ENCODE measurements at regions not wholly inside any gene's neighbourhood (a gene's known extent, or its start where the extent isn't known, plus 50 kb on each side); places are given as distances from the start of the nearest gene placed in this dataset.
"Not testable (repeated sequence)": the region's sequence is repeated elsewhere in the genome, so short reads cannot be mapped to it uniquely, and the experiment has no call there.

DNA sequence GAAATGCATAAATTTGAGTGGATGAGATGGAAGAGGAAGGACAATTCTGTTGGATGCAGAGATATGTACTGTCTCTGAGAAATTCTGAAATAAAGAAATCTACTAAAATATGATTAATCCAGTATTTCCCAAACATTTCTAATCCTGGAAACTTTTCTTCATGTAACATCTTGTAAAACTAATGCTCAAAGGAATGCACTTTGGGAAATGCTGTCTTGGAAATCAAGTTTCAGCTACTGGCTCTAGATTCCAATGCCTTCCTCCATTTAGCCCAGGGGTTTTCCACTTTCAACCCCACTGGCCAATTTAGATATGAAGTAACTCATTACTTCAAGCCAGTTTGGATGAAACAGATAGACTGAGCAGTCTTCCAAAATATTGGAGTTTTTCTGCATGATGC is 355.1 kb downstream of the TXNL1 start:
- Histone ChIP-seq H3K4me1 (no peaks in the 10 kb centered on the region), H3K4me3 (no peak overlapping the region), H3K9me3 (no peaks in the 10 kb centered on the region), H3K27ac (no peak overlapping the region), H3K36me3 (no peaks in the 10 kb centered on the region), H3K27me3 (no peaks in the 10 kb centered on the region)
- TF ChIP-seq CTCF (IDR thresholded peaks at IDR 0.05): no peak
- DNase-seq (no peak), ATAC-seq (no peak)
- intact Hi-C loops (cut with DNase I): no loop called here

GRCh38 chr18:56282234-56283104 is 355.9 kb downstream of the TXNL1 start:
- ATAC-seq: no peak
- intact Hi-C loops (cut with DNase I): no loop called here
- no peak for DNase-seq
- H3K27me3 ChIP-seq: no peaks in the 10 kb centered on the region
- H3K9me3 ChIP-seq: no peaks in the 10 kb centered on the region
- no peaks in the 10 kb centered on the region for H3K36me3 ChIP-seq
- H3K4me1 ChIP-seq: no peaks in the 10 kb centered on the region
- TF ChIP-seq CTCF (IDR thresholded peaks at IDR 0.05): no peak
- H3K27ac ChIP-seq: no peak overlapping the region
- H3K4me3 ChIP-seq: no peak overlapping the region

GRCh38 chr18:56279816-56280215 is 358.6 kb downstream of the TXNL1 start:
- H3K27ac ChIP-seq; H3K36me3 ChIP-seq; H3K4me3 ChIP-seq; H3K9me3 ChIP-seq; intact Hi-C loops (cut with DNase I); H3K4me1 ChIP-seq; ATAC-seq; DNase-seq; H3K27me3 ChIP-seq: not testable (repeated sequence)

DNA sequence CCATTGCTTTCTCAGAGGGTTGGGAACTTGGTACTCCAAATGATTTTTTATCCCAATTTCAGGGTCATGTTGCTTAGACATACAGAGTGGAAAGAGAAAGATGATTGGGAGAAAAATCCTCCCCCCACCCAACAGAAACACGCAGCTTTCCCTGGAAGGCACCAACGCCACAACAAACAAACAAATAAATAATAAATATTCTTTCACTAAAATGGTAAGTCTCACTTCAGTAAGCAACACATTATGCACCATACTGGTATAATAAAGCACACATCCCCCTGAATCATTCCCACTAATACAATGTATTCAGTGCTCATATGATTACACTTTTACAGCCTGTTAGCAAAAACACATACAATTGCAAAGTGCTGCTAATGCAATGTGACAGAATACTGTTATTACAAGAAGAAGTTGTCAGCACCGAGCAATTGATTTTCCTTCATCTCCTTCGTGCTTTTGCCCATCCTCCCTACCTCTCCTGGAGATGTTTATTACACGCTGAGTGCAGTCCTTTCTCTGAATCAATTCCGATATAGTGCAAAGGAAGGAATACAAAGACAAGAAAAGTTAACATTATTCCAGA is 359.9 kb downstream of the TXNL1 start:
- Histone ChIP-seq H3K4me3 (no peak overlapping the region), H3K9me3 (no peaks in the 10 kb centered on the region), H3K27me3 (no peaks in the 10 kb centered on the region), H3K4me1 (no peaks in the 10 kb centered on the region), H3K27ac (no peak overlapping the region), H3K36me3 (no peaks in the 10 kb centered on the region)
- no peak for ATAC-seq
- DNase-seq: no peak
- no peak for TF ChIP-seq CTCF (IDR thresholded peaks at IDR 0.05)
- intact Hi-C loops (cut with DNase I): no loop called here

DNA sequence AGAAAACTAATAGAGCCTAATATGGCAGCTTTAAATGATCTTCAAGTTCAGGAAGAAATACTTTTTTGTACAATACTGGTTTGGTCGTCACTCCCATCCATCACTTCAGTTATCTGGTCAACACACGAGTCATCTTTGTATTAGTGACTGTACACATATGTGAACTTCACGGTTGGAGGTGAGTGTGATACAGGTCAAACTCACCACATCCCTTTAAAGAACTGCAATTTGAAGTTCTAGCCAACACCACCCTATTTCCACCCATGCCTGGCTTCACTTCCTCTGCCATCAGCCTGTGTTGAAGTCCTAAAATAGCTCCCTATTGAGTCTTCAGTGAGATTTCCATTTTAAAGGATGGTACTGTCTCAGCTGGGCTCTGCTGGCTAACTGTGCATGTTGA is 361.9 kb downstream of the TXNL1 start:
- no peaks in the 10 kb centered on the region for H3K27me3 ChIP-seq
- no peak overlapping the region for H3K27ac ChIP-seq
- H3K36me3 ChIP-seq: no peaks in the 10 kb centered on the region
- ATAC-seq (no peak), DNase-seq (no peak)
- H3K4me3 ChIP-seq: no peak overlapping the region
- intact Hi-C loops (cut with DNase I): no loop called here
- TF ChIP-seq CTCF (IDR thresholded peaks at IDR 0.05): no peak
- H3K4me1 ChIP-seq: no peaks in the 10 kb centered on the region
- H3K9me3 ChIP-seq: no peaks in the 10 kb centered on the region
